ENCODE measurements at regions not wholly inside any gene's neighbourhood (a gene's known extent, or its start where the extent isn't known, plus 50 kb on each side); places are given as distances from the start of the nearest gene placed in this dataset.
"Not testable (repeated sequence)": the region's sequence is repeated elsewhere in the genome, so short reads cannot be mapped to it uniquely, and the experiment has no call there.

DNA sequence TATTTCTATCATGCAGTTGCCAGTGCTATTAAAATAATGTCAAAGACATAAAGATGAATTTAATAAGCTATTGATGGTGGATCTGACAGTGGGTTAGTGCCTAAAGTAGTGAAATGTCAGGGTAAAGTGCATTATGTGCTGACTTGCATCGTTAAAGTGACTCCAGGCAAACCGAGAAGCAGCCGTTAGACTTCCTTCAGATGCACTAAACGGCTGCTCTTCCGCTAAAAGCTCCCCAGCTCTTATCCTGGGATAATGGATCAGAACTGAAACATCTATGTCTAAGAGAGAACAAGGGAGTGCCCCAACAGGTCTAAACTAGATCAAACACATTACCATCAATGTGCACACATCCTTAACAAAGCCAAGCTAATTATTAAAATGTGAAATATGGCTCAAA, 468.2 kb downstream of the NTRK2 start:
- DNase-seq = no peak

DNA sequence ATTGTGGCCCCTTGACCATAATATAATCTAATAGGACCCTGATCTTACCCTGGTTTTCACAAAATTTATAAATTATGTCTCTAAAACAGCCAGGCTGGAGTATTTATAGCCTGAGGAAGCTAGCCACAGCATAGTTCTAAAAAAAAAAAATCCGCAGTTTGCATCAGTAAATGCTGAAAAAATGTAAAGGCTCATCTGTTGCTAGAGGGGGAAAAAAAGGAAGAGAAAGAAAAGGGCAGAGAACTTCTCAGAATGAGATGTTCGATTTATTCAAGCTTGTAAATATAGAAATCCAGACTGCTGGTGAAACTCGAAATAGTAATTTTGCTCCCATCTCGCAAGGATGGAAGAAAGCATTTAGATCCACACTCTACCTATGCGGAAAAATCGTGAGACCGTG, 467.5 kb downstream of the NTRK2 start:
- no peak for DNase-seq

GRCh38 chr9:85136507-85136906, 467.0 kb downstream of the NTRK2 start:
- DNase-seq = no peak

- DNase-seq = no peak
These were observed 461.2 kb downstream of the NTRK2 start for GRCh38 chr9:85130764-85131163.

- no peak for DNase-seq
These were observed 460.7 kb downstream of the NTRK2 start for GRCh38 chr9:85130260-85130659.

DNA sequence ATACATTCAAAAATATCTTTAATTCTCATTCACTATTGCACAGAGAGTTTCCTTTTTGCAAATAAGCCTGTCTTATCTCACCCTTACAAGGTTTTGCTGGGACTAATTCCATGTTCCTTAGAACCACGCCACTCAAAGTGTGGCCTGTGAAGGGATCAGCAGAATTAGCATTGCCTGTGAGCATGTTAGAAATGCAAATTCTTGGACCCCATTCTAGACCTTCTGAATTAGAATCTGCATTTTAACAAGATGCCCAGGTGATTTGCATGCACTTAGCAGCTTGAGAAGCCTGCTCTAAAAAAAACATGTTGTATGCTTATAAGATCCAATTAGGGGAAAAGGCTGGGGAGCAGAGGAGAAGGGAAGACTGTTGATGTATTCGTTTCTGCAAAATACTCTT, 460.0 kb downstream of the NTRK2 start:
- no peak for DNase-seq

GRCh38 chr9:85118990-85119755, 449.6 kb downstream of the NTRK2 start:
- DNase-seq = no peak

GRCh38 chr9:85117831-85118230, 448.3 kb downstream of the NTRK2 start:
- no peak for DNase-seq

DNA sequence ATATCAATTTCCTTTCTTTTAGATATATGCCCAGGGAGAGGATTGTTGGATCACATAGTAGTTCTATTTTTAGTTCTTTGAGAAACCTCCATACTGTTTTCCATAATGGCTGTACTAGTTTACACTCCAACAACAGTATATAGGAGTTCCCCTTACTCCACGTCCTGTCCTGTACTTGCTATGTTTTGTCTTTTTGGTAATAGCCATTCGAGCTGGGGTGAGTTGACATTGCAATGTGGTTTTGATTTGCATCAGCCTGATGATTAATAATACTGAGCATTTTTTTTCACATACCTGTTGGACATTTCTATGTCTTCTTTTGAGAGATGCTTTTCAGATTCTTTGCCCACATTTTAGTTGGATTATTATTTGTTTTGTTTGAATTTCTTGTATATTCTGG, 445.9 kb downstream of the NTRK2 start:
- DNase-seq = no peak

GRCh38 chr9:85114799-85115198, 445.3 kb downstream of the NTRK2 start:
- no peak for DNase-seq

DNA sequence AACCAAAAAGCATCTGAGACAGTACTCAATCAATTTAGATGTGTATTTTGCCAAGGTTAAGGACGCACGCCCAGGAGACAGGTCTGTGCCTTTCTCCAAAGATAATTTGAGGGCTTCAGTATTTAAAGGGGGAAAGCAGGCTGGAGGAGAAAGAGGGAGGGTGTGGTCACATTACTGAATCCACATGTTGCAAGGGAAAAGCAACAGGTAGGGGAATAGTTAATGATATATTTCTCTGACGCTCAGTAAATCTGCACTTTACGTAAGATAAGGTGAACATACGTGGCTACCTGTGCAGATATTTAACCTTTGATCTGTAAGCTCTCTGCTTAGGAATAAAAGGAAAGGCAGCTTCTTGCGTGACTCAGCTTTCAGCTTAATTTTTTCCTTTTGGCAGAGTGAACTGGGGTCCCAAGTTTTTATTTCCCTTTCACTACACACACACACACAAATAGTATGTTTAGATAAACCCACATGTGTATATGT, 443.4 kb downstream of the NTRK2 start:
- DNase-seq = no peak

GRCh38 chr9:85112391-85112790, 442.9 kb downstream of the NTRK2 start:
- no peak for DNase-seq

GRCh38 chr9:85108746-85109145, 439.2 kb downstream of the NTRK2 start:
- DNase-seq = no peak

DNA sequence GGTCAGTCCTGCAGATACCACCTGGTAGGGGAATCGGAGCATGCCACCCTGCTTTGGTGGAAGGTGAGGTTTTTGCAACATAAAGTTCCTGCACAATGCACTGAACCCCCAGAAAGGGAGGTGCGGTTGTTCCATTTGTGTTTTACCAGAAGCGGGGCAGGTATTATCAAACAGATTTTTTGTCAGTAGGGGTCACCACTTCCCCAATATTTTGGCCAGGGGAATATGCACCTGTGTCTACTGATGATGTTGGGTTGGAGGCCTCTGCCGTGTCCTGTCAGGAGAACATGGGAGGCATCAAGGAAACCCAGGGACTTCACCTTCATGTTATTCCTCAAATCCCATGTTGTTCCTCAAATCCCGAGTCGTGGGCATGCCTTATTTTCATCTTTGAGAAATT, 438.7 kb downstream of the NTRK2 start:
- DNase-seq = no peak

- no peak for DNase-seq
These were observed 419.9 kb downstream of the NTRK2 start for GRCh38 chr9:85089188-85089969.

DNA sequence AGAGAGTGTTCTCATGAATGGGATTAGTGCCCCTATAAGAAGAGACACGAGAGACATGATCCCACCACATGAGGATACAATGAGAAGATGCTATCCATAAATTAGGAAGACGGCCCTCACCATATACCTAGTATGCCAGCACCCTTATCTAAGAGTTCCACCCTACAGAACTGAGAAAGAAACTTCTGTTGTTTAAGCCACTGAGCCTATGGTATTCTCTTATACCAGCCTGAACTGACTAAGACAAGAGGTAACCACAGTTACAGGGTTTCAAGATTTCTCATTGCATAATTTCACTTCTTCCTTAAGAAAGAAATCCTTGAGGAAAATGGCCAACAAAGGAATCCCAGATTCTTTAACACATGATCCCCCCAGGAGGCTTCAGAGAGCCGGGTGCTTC, 412.4 kb downstream of the NTRK2 start:
- no peak for DNase-seq

DNA sequence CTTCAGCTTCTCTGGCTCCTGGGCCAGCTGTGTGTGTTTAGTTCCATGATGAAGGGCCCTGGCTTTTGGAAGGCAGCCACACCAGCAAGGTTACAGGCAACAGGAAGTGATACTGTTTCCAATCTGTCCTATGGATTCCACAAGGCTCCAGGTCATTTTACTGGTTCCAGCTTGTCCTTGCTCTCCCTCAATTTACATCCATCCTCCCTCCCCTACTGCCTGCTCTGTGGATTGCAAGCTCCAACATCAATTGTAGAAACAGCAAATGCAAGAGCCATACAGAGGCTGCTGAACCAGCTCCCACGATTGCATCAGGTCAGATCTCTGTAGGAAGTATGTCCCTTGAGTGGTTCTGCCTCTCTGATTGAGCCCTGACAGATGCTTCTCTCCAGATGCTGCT, 409.8 kb downstream of the NTRK2 start:
- no peak for DNase-seq

DNA sequence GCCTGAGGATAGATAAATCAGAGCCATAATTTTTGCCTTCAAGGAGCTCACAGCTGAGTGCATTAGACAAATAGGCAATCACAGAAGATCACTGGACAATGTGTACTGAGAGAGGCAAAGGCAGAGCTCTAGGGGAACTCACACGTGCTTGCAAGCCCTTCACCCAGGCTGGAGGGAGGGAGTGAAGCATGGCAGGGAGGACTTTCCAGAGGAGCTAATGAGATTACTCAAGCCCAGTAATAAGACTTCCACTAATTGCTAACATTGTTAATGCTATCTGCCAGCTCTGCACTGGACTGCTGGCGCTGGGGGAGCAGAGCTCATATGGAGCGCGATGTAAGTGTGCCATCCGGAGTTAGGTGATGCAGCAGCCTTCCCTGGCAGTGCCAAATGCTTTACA, 408.4 kb downstream of the NTRK2 start:
- no peak for DNase-seq

GRCh38 chr9:85077146-85077545, 407.6 kb downstream of the NTRK2 start:
- DNase-seq = not testable (repeated sequence)

All from NCI-H187 (cell line).